HepG2 (cell line): ENCODE measurements at regions not wholly inside any gene's neighbourhood (a gene's known extent, or its start where the extent isn't known, plus 50 kb on each side); places are given as distances from the start of the nearest gene placed in this dataset.

ENCODE experiments used
- ATF1 ChIP-seq: IDR thresholded peaks from 2 replicates; pipeline ENCODE4 v1.6.1; 2016; ENCODE audit warnings: mild to moderate bottlenecking, control low read depth
- HNRNPLL ChIP-seq: fragments of 200-400 bp; formaldehyde crosslinking; IDR thresholded peaks from 2 replicates; pipeline ENCODE4 v1.6.1; 2017; ENCODE audit warnings: mild to moderate bottlenecking, low read depth, low read length; ENCODE audit not compliant: poor library complexity, severe bottlenecking
- ZFP1 ChIP-seq: IDR thresholded peaks from 2 replicates; pipeline ENCODE4 v1.6.1; 2016
- ZNF230 ChIP-seq: sonication (generic); formaldehyde crosslinking; IDR thresholded peaks from 2 replicates; pipeline ENCODE4 v1.4.0; 2020; ENCODE audit warnings: mild to moderate bottlenecking, missing genetic modification reagents
- ZNF776 ChIP-seq: sonication (generic); formaldehyde crosslinking; IDR thresholded peaks from 2 replicates; pipeline ENCODE4 v1.4.0; 2020; ENCODE audit warnings: mild to moderate bottlenecking, missing genetic modification reagents
- TF ChIP-seq, protein P1 (sequence below): sonication (generic); formaldehyde crosslinking; IDR thresholded peaks from 2 replicates; pipeline ENCODE4 v1.4.0; 2020; ENCODE audit warnings: missing genetic modification reagents
- TF ChIP-seq, protein P2 (sequence below): sonication (generic); formaldehyde crosslinking; IDR thresholded peaks from 2 replicates; pipeline ENCODE4 v1.5.1; 2020; ENCODE audit warnings: missing genetic modification reagents, mild to moderate bottlenecking, borderline replicate concordance
- TF ChIP-seq, protein P3 (sequence below): IDR thresholded peaks from 2 replicates; pipeline ENCODE4 v1.6.1; 2016
- TF ChIP-seq, protein P4 (sequence below): sonication (generic); formaldehyde crosslinking; IDR thresholded peaks from 2 replicates; pipeline ENCODE4 v1.4.0; 2020; ENCODE audit warnings: missing genetic modification reagents

DNA sequence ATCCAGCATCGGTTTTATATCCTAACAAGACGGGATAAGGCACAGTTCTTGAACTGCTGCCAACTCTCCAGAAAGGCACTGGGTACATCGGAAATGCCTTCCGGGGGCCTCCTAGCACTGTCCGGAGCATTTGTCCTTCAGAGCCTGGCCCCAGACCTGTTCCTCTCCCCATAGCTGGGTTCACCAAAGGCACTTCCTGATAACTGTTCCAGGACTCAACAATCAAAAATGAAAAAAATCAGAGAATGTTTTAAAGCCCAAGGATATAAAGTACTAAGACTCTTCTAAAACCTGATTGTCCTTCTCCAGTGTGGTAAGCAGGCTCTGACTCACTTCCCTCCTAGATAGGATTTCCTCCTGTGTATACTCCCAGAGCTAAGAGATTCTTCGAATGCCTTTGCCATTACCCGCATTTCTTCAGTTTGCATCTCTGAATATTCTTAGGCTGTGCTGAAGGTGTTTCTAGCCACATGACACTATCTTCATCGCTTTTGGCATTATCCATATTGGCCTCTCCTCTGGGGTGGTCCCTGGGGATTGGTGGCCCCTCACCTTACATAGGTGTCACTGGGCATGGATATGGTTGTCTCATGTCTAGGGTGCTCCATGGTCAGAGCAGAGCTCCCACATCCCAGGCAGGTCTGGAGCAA, 112.9 kb downstream of the ZBTB18 start (continued):
- TF ChIP-seq, protein P1, sequence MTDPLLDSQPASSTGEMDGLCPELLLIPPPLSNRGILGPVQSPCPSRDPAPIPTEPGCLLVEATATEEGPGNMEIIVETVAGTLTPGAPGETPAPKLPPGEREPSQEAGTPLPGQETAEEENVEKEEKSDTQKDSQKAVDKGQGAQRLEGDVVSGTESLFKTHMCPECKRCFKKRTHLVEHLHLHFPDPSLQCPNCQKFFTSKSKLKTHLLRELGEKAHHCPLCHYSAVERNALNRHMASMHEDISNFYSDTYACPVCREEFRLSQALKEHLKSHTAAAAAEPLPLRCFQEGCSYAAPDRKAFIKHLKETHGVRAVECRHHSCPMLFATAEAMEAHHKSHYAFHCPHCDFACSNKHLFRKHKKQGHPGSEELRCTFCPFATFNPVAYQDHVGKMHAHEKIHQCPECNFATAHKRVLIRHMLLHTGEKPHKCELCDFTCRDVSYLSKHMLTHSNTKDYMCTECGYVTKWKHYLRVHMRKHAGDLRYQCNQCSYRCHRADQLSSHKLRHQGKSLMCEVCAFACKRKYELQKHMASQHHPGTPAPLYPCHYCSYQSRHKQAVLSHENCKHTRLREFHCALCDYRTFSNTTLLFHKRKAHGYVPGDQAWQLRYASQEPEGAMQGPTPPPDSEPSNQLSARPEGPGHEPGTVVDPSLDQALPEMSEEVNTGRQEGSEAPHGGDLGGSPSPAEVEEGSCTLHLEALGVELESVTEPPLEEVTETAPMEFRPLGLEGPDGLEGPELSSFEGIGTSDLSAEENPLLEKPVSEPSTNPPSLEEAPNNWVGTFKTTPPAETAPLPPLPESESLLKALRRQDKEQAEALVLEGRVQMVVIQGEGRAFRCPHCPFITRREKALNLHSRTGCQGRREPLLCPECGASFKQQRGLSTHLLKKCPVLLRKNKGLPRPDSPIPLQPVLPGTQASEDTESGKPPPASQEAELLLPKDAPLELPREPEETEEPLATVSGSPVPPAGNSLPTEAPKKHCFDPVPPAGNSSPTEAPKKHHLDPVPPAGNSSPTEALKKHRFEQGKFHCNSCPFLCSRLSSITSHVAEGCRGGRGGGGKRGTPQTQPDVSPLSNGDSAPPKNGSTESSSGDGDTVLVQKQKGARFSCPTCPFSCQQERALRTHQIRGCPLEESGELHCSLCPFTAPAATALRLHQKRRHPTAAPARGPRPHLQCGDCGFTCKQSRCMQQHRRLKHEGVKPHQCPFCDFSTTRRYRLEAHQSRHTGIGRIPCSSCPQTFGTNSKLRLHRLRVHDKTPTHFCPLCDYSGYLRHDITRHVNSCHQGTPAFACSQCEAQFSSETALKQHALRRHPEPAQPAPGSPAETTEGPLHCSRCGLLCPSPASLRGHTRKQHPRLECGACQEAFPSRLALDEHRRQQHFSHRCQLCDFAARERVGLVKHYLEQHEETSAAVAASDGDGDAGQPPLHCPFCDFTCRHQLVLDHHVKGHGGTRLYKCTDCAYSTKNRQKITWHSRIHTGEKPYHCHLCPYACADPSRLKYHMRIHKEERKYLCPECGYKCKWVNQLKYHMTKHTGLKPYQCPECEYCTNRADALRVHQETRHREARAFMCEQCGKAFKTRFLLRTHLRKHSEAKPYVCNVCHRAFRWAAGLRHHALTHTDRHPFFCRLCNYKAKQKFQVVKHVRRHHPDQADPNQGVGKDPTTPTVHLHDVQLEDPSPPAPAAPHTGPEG (CRISPR knock-in tag) = no peak
- no peak for TF ChIP-seq ATF1
- TF ChIP-seq ZFP1 (CRISPR knock-in tag) = no peak
- no peak for TF ChIP-seq HNRNPLL
- no peak for TF ChIP-seq ZNF230 (CRISPR knock-in tag)
- TF ChIP-seq, protein P2, sequence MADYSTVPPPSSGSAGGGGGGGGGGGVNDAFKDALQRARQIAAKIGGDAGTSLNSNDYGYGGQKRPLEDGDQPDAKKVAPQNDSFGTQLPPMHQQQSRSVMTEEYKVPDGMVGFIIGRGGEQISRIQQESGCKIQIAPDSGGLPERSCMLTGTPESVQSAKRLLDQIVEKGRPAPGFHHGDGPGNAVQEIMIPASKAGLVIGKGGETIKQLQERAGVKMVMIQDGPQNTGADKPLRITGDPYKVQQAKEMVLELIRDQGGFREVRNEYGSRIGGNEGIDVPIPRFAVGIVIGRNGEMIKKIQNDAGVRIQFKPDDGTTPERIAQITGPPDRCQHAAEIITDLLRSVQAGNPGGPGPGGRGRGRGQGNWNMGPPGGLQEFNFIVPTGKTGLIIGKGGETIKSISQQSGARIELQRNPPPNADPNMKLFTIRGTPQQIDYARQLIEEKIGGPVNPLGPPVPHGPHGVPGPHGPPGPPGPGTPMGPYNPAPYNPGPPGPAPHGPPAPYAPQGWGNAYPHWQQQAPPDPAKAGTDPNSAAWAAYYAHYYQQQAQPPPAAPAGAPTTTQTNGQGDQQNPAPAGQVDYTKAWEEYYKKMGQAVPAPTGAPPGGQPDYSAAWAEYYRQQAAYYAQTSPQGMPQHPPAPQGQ (CRISPR knock-in tag) = no peak
- TF ChIP-seq ZNF776 (CRISPR knock-in tag) = no peak
- TF ChIP-seq, protein P3, sequence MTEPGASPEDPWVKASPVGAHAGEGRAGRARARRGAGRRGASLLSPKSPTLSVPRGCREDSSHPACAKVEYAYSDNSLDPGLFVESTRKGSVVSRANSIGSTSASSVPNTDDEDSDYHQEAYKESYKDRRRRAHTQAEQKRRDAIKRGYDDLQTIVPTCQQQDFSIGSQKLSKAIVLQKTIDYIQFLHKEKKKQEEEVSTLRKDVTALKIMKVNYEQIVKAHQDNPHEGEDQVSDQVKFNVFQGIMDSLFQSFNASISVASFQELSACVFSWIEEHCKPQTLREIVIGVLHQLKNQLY (CRISPR knock-in tag) = no peak
- TF ChIP-seq, protein P4, sequence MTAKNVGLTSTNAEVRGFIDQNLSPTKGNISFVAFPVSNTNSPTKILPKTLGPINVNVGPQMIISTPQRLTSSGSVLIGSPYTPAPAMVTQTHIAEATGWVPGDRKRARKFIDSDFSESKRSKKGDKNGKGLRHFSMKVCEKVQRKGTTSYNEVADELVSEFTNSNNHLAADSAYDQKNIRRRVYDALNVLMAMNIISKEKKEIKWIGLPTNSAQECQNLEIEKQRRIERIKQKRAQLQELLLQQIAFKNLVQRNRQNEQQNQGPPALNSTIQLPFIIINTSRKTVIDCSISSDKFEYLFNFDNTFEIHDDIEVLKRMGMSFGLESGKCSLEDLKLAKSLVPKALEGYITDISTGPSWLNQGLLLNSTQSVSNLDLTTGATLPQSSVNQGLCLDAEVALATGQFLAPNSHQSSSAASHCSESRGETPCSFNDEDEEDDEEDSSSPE = no peak
